DND-41 (cell line): ENCODE measurements at regions not wholly inside any gene's neighbourhood (a gene's known extent, or its start where the extent isn't known, plus 50 kb on each side); places are given as distances from the start of the nearest gene placed in this dataset.

Experiments
- ATAC-seq: fragments of 200-7000 bp; cut with Tn5 transposase; 3 replicates; pipeline ENCODE4 v1.9.1; 2021; ENCODE audit warnings: low read depth; ENCODE audit not compliant: insufficient read depth
- DNase-seq: peaks from one replicate; pipeline ENCODE4 v3.0.0-alpha.2; 2020
- H2AFZ ChIP-seq: 2 replicates; pipeline ENCODE4 v1.6.0; 2012; ENCODE audit warnings: low read depth, low read length
- H3K27ac ChIP-seq: 2 replicates; pipeline ENCODE4 v1.5.1; 2012; ENCODE audit warnings: low read length, inconsistent platforms
- H3K27me3 ChIP-seq: fragments of 200-600 bp; sonication (generic); 2 replicates; pipeline ENCODE4 v1.6.0; 2012; ENCODE audit warnings: low read length, mild to moderate bottlenecking, inconsistent platforms; ENCODE audit not compliant: insufficient read depth, poor library complexity
- H3K36me3 ChIP-seq: 2 replicates; pipeline ENCODE4 v1.5.1; 2012; ENCODE audit warnings: low read length, inconsistent platforms; ENCODE audit not compliant: insufficient read depth
- H3K4me1 ChIP-seq: 2 replicates; pipeline ENCODE4 v1.5.1; 2012; ENCODE audit warnings: mild to moderate bottlenecking, low read length; ENCODE audit not compliant: insufficient read depth
- H3K4me2 ChIP-seq: 2 replicates; pipeline ENCODE4 v1.6.0; 2012; ENCODE audit warnings: mild to moderate bottlenecking, moderate library complexity, low read length, inconsistent platforms; ENCODE audit not compliant: insufficient read depth
- H3K4me3 ChIP-seq, 2 experiments: fragments of 200-600 bp in 1 of 2; shearing (Covaris generic) in 1 of 2; 2 replicates each; pipeline ENCODE4 v1.5.1; 2012 to 2016; ENCODE audit warnings: inconsistent platforms in 2 of 2, low read length in 2 of 2, mild to moderate bottlenecking in 2 of 2, low read depth in 1 of 2, moderate library complexity in 1 of 2
- H3K79me2 ChIP-seq: 2 replicates; pipeline ENCODE4 v1.6.0; 2012; ENCODE audit warnings: low read length, inconsistent platforms; ENCODE audit not compliant: insufficient read depth
- H3K9ac ChIP-seq: 2 replicates; pipeline ENCODE4 v1.6.0; 2012; ENCODE audit warnings: low read depth, mild to moderate bottlenecking, inconsistent platforms, low read length, moderate library complexity
- H3K9me3 ChIP-seq: 2 replicates; pipeline ENCODE4 v1.5.1; 2012; ENCODE audit warnings: low read length, moderate library complexity, mild to moderate bottlenecking, inconsistent platforms; ENCODE audit not compliant: insufficient read depth, severe bottlenecking
- H4K20me1 ChIP-seq: 2 replicates; pipeline ENCODE4 v1.6.0; 2012; ENCODE audit warnings: low read length; ENCODE audit not compliant: insufficient read depth
- CTCF ChIP-seq: IDR thresholded peaks from 2 replicates; pipeline ENCODE4 v1.5.1; 2012; ENCODE audit warnings: borderline replicate concordance, low read length, moderate library complexity, mild to moderate bottlenecking; ENCODE audit not compliant: poor library complexity, severe bottlenecking; ENCODE audit errors: extremely low read depth
- EZH2 ChIP-seq: IDR thresholded peaks from 3 replicates; pipeline ENCODE4 v1.6.1; 2012; ENCODE audit warnings: borderline replicate concordance, low read depth, mild to moderate bottlenecking, moderate library complexity, low read length, inconsistent platforms; ENCODE audit not compliant: severe bottlenecking

- no peaks in the 10 kb centered on the region for H3K27me3 ChIP-seq
- H3K27ac ChIP-seq: no peak overlapping the region
- no peak overlapping the region for H2AFZ ChIP-seq
- H3K4me3 ChIP-seq: no peak overlapping the region
- no peaks in the 10 kb centered on the region for H4K20me1 ChIP-seq
- no peak for TF ChIP-seq EZH2
- no peak for TF ChIP-seq CTCF
- ATAC-seq: no peak
- H3K9me3 ChIP-seq: no peaks in the 10 kb centered on the region
- no peak for DNase-seq
- no peak overlapping the region for H3K9ac ChIP-seq
- no peaks in the 10 kb centered on the region for H3K36me3 ChIP-seq
- H3K4me1 ChIP-seq: no peaks in the 10 kb centered on the region
- no peaks in the 10 kb centered on the region for H3K79me2 ChIP-seq
- no peak overlapping the region for H3K4me2 ChIP-seq
Observed at GRCh38 chr21:16422702-16423101, 692.9 kb downstream of the USP25 start.

- no peak for ATAC-seq
- H3K9me3 ChIP-seq: no peaks in the 10 kb centered on the region
- H4K20me1 ChIP-seq: no peaks in the 10 kb centered on the region
- no peaks in the 10 kb centered on the region for H3K27me3 ChIP-seq
- no peak for DNase-seq
- H2AFZ ChIP-seq: no peak overlapping the region
- no peaks in the 10 kb centered on the region for H3K36me3 ChIP-seq
- H3K4me1 ChIP-seq: no peaks in the 10 kb centered on the region
- H3K79me2 ChIP-seq: no peaks in the 10 kb centered on the region
- no peak overlapping the region for H3K27ac ChIP-seq
- H3K4me3 ChIP-seq: no peak overlapping the region
- no peak overlapping the region for H3K9ac ChIP-seq
- no peak for TF ChIP-seq CTCF
- no peak for TF ChIP-seq EZH2
- no peak overlapping the region for H3K4me2 ChIP-seq
Observed at GRCh38 chr21:16423921-16424320, 694.1 kb downstream of the USP25 start.

DNA sequence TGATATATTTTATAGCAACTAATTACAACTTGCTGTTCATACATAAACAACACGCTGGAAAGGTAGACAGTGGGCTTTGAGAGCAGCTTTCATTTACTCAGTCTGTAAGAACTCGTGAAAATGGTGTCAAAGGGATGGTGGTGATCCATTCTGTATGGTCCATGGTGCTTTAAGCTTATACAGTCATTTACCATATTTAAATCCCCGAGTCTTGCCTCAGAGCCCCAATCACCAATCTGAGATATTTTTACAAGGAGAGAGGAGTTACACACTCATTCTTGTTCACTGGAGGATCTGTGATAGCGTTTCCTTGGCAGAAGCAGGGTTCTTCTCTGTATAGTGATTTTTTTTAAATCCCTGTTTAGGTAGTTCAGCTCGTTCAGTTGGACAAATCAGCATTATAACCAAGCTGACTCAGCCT, 694.6 kb downstream of the USP25 start:
- H3K36me3 ChIP-seq: no peaks in the 10 kb centered on the region
- no peak overlapping the region for H3K4me2 ChIP-seq
- no peak for TF ChIP-seq EZH2
- TF ChIP-seq CTCF: no peak
- H3K27ac ChIP-seq: no peak overlapping the region
- no peak for DNase-seq
- H3K9ac ChIP-seq: no peak overlapping the region
- H3K4me3 ChIP-seq: no peak overlapping the region
- no peaks in the 10 kb centered on the region for H3K9me3 ChIP-seq
- no peaks in the 10 kb centered on the region for H4K20me1 ChIP-seq
- H2AFZ ChIP-seq: no peak overlapping the region
- ATAC-seq: no peak
- H3K27me3 ChIP-seq: no peaks in the 10 kb centered on the region
- H3K79me2 ChIP-seq: no peaks in the 10 kb centered on the region
- no peaks in the 10 kb centered on the region for H3K4me1 ChIP-seq

DNA sequence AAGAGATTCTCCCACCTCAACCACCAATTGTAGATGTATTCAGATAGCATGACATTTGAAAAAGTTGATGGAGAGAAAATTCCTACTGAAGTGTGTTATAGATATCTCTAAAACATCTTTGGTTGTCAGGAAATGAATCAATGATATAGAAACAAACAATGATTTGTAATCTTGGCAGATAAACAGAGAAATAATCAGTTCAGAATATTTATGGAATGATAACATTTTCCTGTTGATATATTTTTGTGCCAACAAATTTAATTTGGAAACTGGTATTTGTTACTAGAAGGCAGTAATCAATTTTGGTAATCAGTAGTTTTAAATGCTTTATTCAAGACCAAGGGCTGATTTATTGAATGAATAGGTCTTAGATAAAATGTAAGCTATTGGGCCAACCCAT, 695.6 kb downstream of the USP25 start:
- H3K27me3 ChIP-seq: no peaks in the 10 kb centered on the region
- H3K9ac ChIP-seq: no peak overlapping the region
- ATAC-seq (no peak), DNase-seq (no peak)
- no peaks in the 10 kb centered on the region for H3K4me1 ChIP-seq
- no peak overlapping the region for H2AFZ ChIP-seq
- no peaks in the 10 kb centered on the region for H3K79me2 ChIP-seq
- H3K4me3 ChIP-seq: no peak overlapping the region
- no peaks in the 10 kb centered on the region for H4K20me1 ChIP-seq
- no peak overlapping the region for H3K27ac ChIP-seq
- no peaks in the 10 kb centered on the region for H3K36me3 ChIP-seq
- H3K9me3 ChIP-seq: no peaks in the 10 kb centered on the region
- no peak overlapping the region for H3K4me2 ChIP-seq
- TF ChIP-seq CTCF (no peak), EZH2 (no peak)
